ENCODE measurements at regions not wholly inside any gene's neighbourhood (a gene's known extent, or its start where the extent isn't known, plus 50 kb on each side); places are given as distances from the start of the nearest gene placed in this dataset.
"Not testable (repeated sequence)": the region's sequence is repeated elsewhere in the genome, so short reads cannot be mapped to it uniquely, and the experiment has no call there.

DNA sequence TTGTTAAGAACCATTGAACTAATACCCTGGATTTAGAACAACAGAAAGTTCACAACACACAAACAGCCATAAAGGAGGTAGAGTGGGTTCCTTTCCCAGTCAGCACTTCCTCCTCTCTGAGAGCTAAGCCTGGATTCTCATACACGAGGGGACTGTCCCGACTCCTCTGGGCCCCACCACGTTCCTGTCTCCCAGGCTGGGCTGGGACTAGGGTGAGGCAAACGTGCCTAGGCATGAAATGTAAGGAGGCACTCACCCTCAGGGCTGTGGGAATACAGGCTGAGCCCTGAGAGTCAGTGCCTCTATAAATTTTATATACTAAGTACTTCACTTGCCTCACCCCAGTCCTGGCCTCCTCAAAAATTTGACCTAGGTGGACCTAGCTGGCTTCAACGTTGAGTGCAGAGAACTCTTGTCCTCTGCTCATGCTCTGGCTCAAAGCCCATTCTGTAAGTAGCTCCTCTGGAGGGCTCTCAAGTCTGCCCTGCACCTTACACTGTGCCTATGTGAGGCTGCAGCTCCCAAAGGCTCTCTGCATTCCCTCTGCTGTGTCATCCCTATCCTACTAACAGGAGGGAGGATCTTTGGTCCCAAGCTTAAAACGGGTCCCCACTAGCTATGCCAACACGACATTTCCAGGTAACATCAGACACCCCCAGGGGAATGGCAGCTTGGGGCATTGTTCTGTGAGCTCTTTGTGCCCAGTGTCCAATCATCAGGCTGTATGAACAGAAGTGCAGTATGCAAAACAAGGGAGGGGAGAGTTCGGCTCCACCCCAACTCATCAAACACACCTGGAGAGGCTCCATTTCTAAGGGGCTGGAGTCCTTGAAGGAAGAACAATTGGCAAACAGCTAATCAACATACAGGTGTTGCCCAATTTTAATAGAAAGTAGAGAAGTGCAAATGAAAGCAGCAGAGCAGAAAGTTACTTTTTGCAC is 233.2 kb downstream of the RPLP1 start:
- DNase-seq, result no peak

GRCh38 chr15:69686626-69687025 is 234.0 kb downstream of the RPLP1 start:
- no peak for DNase-seq

DNA sequence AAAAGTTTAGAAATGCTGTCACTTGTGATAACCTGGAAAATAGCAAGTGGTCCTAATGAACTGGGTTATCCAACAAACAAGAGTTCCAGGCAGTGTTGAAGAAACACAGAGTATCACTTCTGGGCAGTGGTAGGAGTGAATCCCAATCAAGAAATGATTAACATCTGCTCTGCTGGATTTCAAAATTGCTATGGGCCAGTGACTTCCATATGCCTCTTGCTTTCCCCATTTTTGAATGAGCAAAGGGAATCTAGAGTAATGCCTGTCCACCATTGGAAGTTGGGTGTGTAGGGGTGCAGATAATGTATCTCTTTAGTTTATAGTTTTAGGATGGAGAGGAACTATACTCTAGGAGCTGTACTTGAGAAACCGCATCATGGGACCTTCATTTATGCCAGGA is 236.5 kb downstream of the RPLP1 start:
- no peak for DNase-seq

GRCh38 chr15:69691307-69692015 is 238.8 kb downstream of the RPLP1 start:
- no peak for DNase-seq

- DNase-seq, result no peak
Observed at GRCh38 chr15:69692342-69692741, 239.7 kb downstream of the RPLP1 start.

- DNase-seq, result peak; percentile 44
Observed at GRCh38 chr15:69693059-69693458, 240.4 kb downstream of the RPLP1 start.

GRCh38 chr15:69696946-69697345 is 244.3 kb downstream of the RPLP1 start:
- no peak for DNase-seq

DNA sequence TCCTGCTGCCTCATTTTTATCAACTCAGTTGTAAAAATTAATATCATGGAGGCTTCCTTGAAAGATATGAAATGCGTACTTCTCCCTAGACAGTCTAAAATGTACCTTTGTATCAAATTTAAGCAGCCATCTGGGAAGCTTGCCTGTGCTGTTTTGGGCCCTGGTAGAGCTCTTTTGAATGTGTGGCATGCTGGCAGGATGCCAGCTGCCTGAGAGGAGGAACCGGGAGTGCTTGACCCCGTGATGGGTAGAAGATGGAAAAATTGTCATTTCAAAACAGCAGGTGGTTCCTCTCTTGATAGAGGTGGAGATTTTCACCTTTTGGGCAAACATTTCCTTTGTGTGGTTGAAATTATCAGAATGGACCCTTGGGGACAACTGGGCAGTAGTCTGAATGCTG is 245.3 kb downstream of the RPLP1 start:
- DNase-seq, result no peak

- DNase-seq, result no peak
Observed at GRCh38 chr15:69699096-69699495, 246.5 kb downstream of the RPLP1 start.

GRCh38 chr15:69700380-69700779 is 247.8 kb downstream of the RPLP1 start:
- no peak for DNase-seq

DNA sequence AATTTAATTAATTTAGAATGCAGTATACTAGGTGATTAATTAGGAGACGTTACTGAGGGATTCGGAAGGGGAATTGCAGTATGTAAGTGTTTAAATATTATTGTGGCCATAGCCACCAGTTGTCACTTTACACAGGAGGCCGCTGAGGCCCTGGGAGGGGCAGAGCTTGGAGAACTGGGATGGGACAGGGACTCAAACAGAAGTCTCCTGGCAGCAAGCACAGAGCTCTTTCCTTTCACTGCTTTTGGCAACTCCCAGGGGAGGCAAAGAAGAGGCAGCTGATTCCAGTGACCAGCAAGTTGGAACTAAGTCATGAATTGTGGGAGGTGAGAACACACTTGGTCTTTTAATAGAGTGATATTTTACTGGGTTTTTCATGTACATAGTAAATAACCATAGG is 248.6 kb downstream of the RPLP1 start:
- no peak for DNase-seq

- no peak for DNase-seq
Observed at GRCh38 chr15:69703532-69704187, 251.0 kb downstream of the RPLP1 start.

- DNase-seq, result no peak
Observed at GRCh38 chr15:69704229-69704628, 251.6 kb downstream of the RPLP1 start.

GRCh38 chr15:69704700-69705099 is 252.1 kb downstream of the RPLP1 start:
- no peak for DNase-seq

DNA sequence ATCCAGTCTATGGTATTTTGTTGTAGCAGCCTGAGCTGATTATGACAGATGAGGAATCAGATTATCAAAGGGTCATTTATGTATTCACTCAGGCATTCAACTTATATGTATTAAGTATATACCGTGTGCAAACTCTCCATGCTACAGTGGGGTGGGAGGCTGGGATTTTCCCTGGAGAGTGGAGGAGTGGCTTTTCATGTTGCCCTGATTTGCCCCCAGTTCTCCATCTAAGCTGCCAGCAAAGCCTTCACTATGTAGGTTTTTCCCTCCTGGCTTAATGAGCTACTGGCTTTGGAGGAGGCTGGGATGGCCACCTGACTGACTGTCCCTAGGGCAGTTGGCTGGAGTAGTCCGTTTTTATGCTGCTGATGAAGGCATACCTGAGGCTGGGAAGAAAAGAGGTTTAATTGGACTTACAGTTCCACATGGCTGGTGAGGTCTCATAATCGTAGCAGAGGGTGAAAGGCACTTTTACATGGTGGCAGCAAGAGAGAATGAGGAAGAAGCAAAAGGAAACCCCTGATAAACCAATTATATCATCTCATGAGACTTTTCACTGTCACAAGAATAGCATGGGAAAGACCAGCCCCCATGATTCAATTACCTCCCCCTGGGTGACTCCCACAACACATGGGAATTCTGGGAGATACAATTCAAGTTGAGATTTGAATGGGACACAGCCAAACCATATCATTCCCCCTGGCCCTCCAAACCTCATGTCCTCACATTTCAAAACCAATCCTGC is 253.9 kb downstream of the RPLP1 start:
- no peak for DNase-seq

- not testable (repeated sequence) for DNase-seq
Observed at GRCh38 chr15:69707241-69707640, 254.6 kb downstream of the RPLP1 start.

GRCh38 chr15:69708436-69709122 is 256.0 kb downstream of the RPLP1 start:
- DNase-seq, result not testable (repeated sequence)

DNA sequence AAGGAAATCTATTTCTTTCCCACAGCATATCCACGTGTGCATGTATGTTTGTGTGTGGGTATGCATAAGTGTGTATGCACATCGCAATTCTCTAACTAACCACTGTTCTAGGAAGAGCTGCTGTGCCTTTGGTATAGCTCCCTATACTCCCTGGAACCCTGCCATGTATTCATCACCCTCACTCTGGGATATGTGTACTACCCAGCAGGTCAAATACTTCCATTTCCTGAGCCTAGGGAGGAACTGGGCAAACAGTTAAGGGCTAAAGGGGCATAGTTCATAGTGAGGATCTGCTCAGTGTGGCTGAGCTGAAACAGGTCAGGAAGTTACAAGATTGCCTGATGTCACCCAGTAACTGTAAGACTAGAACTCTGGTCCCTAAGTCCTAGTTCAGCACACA is 260.4 kb downstream of the RPLP1 start:
- DNase-seq, result no peak

DNA sequence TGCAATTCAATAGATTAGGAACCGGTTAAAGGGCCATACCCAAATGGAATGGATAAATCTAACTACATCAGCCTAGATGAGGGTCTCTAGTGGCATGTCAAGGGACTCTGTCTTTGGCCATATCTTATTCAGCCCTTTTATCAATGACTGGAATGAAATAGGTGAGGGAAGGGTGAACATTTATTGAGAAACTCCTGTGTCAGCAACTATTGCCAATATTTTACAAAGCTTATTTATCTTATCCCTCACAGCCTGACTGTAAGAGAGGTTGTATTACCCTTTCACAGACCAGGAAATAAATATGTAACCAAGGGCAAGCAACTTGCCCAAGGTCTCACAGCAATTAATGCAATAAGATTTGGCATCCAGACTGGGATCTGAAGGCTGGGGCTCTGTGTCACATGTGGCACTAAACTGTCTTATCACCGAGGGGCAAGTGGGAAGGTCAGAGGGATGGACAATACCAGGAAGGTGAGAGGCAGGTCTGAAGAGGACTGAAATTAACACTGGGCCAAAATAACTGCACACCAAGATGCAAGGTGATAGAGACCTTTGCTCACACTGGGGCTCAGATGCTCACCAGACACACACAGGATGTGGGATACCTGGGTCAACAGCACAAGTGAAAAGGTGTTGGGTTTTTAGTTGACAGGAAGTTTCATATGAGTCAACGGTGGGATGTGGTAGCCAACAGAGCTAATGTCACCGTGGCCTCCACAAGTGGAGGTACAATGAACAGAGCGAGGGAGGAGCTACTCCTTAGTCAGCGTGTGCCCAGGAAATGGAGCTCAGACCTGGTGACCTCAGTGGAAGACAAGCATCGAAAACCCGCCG is 261.3 kb downstream of the RPLP1 start:
- DNase-seq, result no peak

GRCh38 chr15:69715210-69715609 is 262.6 kb downstream of the RPLP1 start:
- no peak for DNase-seq

DNA sequence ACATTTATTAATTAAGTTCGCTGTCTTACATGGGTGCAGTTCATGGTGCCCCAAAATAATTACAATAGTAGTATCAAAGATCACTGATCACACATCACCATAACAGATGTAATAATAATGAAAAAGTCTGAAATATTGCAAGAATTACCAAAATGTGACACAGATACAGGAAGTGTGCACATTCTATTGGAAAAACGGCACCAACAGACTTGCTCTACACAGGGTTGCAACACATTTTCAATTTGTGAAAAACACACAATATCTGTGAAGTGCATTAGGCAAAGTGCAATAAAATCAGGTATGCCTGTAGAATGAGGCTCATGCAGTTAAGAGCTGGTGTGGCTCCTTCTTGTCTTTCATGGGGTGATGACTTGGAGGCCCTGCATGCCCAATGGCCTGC is 265.8 kb downstream of the RPLP1 start:
- no peak for DNase-seq
